Neutrophil (primary cell): ENCODE measurements at regions not wholly inside any gene's neighbourhood (a gene's known extent, or its start where the extent isn't known, plus 50 kb on each side); places are given as distances from the start of the nearest gene placed in this dataset.

Experiments used
- H3K27ac ChIP-seq: fragments of 200-600 bp; sonication (generic); 2 replicates; pipeline ENCODE4 v1.5.1; 2016; ENCODE audit warnings: mild to moderate bottlenecking, moderate library complexity
- H3K27me3 ChIP-seq: fragments of 200-600 bp; sonication (generic); 2 replicates; pipeline ENCODE4 v1.6.0; 2016; ENCODE audit warnings: mild to moderate bottlenecking
- H3K36me3 ChIP-seq: fragments of 200-600 bp; sonication (generic); 2 replicates; pipeline ENCODE4 v1.5.1; 2017
- H3K4me1 ChIP-seq, 2 experiments: fragments of 200-600 bp in 1 of 2; sonication (generic) in 1 of 2; 1 replicate in 1 of 2; 2 replicates in 1 of 2; pipeline versions ENCODE4 v1.5.1 to v1.6.1; 2013 to 2016; ENCODE audit warnings: low read depth in 1 of 2, low read length in 1 of 2, mild to moderate bottlenecking in 1 of 2, moderate library complexity in 1 of 2; ENCODE audit not compliant: control insufficient read depth in 1 of 2, insufficient read depth in 1 of 2
- H3K4me3 ChIP-seq, 2 experiments: fragments of 200-600 bp in 1 of 2; sonication (generic) in 1 of 2; 1 replicate in 1 of 2; 2 replicates in 1 of 2; pipeline ENCODE4 v1.5.1; 2013 to 2016; ENCODE audit warnings: low read depth in 1 of 2, low read length in 1 of 2, mild to moderate bottlenecking in 1 of 2, moderate library complexity in 1 of 2
- H3K9me3 ChIP-seq: fragments of 200-600 bp; sonication (generic); 2 replicates; pipeline ENCODE4 v1.5.1; 2016
- TF ChIP-seq, protein P1 (sequence below): fragments of 200-600 bp; sonication (generic); IDR thresholded peaks from 2 replicates; pipeline ENCODE4 v1.5.1; 2016; ENCODE audit warnings: antibody characterized with exemption

DNA sequence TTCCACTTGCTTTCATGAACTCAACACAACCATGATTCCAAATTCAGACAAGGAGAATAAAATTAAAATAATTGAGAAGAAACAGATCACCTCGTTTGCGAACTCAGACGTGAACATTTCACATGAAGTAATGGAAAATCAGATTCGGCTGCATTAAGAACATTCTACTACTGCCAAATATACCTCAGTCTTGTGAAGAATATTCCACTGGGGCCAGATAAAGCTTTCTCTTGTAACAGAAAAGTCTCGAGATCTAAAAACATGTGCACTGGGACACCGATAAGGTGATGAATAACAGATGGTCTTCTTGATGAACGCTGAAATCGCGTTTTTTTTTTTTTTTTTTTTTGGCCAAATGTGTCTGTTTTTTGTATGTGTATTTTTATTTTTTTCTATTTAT is 761.1 kb downstream of the BRD1 start:
- no peaks in the 10 kb centered on the region for H3K9me3 ChIP-seq
- peaks cover 31% of the 10 kb centered on the region for H3K27me3 ChIP-seq
- TF ChIP-seq, protein P1, sequence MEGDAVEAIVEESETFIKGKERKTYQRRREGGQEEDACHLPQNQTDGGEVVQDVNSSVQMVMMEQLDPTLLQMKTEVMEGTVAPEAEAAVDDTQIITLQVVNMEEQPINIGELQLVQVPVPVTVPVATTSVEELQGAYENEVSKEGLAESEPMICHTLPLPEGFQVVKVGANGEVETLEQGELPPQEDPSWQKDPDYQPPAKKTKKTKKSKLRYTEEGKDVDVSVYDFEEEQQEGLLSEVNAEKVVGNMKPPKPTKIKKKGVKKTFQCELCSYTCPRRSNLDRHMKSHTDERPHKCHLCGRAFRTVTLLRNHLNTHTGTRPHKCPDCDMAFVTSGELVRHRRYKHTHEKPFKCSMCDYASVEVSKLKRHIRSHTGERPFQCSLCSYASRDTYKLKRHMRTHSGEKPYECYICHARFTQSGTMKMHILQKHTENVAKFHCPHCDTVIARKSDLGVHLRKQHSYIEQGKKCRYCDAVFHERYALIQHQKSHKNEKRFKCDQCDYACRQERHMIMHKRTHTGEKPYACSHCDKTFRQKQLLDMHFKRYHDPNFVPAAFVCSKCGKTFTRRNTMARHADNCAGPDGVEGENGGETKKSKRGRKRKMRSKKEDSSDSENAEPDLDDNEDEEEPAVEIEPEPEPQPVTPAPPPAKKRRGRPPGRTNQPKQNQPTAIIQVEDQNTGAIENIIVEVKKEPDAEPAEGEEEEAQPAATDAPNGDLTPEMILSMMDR = no peak
- no peaks in the 10 kb centered on the region for H3K4me1 ChIP-seq
- H3K36me3 ChIP-seq = no peaks in the 10 kb centered on the region
- no peak overlapping the region for H3K4me3 ChIP-seq
- no peak overlapping the region for H3K27ac ChIP-seq

DNA sequence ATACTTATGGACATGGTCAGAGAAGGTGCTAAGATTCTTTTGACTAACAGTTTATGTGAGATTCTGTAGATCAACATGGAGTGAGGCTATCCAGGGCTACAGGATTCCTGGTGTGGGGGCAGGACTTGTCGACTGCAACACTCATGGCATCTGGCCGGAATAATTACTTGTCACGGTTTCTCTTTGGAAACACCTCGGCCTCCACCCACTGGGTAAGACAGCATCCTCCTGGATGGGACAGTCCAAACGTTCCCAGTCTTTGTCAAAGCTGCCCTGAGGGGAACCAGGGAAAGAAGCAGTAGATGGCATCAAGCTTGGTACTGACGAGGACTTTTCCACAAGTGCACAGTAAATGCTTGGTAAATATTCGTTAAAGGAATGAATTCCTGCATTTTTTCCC is 762.8 kb downstream of the BRD1 start:
- no peak overlapping the region for H3K27ac ChIP-seq
- TF ChIP-seq, protein P1 = no peak
- H3K36me3 ChIP-seq = no peaks in the 10 kb centered on the region
- no peaks in the 10 kb centered on the region for H3K4me1 ChIP-seq
- peaks cover 33% of the 10 kb centered on the region for H3K27me3 ChIP-seq
- no peak overlapping the region for H3K4me3 ChIP-seq
- H3K9me3 ChIP-seq = no peaks in the 10 kb centered on the region

DNA sequence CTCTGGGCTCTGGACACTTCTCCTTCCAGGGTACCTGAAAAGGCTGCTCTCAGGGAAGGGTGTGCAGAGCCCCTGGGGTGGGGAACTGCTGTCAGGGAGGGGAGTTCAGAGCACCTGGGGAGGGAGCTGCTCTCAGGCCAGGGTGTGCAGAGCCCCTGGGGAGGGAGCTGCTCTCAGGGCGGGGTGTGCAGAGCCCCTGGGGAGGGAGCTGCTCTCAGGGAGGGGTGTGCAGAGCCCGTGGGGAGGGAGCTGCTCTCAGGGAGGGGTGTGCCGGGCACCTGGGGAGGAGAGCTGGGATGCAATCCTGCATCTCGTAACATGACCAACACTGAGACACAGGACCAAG is 764.2 kb downstream of the BRD1 start:
- Histone ChIP-seq H3K27ac (no peak overlapping the region), H3K27me3 (peaks cover 28% of the 10 kb centered on the region), H3K9me3 (no peaks in the 10 kb centered on the region), H3K36me3 (no peaks in the 10 kb centered on the region), H3K4me1 (no peaks in the 10 kb centered on the region), H3K4me3 (no peak overlapping the region)
- TF ChIP-seq, protein P1 = no peak

DNA sequence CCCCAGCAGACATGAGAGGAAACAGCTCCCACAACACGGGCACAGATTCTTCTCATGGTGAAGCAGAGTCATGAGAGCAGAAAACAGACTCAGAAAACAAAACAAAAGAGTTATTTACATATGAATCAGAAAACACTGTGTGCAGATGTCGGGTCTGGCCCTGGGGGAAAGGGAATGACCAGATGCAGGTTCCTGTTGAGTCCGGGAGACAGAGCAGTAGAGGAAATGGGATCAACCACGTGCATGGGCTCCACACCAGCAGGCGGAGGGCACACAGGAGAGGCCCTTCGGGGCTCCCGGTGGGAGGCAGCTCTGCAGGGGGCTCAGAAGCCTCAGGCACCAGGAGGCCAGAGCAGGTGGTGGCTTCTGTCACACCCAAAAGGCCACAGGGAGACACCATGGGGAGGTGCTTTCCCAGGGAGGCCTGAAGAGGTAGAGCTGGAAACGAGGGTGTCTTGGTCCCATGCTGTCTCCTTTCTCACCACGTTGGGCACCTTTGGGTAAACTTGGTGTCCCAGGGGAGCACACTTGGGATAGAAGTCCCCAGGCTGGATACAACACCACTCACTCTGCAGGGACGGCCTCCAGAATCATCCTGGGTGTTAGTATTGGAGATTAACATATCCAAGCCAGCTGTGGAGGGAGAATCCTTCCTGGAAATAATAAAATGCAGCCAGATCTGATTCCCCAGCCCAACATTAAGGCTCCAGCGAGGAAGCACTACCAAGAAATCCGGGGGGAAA is 764.7 kb downstream of the BRD1 start:
- Histone ChIP-seq H3K36me3 (no peaks in the 10 kb centered on the region), H3K4me1 (no peaks in the 10 kb centered on the region), H3K27me3 (peaks cover 28% of the 10 kb centered on the region), H3K27ac (no peak overlapping the region), H3K4me3 (no peak overlapping the region), H3K9me3 (no peaks in the 10 kb centered on the region)
- TF ChIP-seq, protein P1 = no peak

DNA sequence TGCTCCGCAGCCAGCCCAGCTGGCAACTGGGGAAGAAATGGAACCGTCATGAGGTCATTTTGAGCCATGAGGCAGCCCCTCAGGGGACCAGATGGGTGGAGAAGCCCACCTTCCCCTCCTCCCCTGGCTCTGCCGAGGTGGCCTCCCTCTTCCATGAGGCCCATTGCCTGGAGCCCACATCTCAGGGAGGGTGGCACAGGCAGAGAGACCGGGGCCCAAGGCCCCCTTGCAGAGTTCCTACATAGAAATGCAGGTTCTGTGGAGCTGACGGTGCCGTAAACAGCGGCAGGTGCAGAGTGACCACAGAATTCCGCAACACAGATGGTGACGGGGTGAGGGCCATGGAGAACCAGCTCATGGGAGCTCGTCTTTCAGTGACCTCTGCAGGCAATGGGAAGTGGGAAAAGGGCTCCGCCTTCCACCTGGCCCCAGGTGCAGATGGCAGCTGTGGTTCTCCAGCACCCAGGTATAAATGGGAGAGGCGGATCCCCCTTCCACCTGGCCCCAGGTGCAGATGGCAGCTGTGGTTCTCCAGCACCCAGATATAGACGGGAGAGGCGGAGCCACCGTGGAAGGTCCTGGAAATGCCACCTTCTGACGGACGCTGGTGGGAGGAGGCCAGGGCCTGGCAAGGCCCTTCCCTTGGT is 765.4 kb downstream of the BRD1 start:
- H3K9me3 ChIP-seq = no peaks in the 10 kb centered on the region
- peaks cover 28% of the 10 kb centered on the region for H3K27me3 ChIP-seq
- H3K36me3 ChIP-seq = no peaks in the 10 kb centered on the region
- no peak overlapping the region for H3K4me3 ChIP-seq
- H3K4me1 ChIP-seq = no peaks in the 10 kb centered on the region
- no peak overlapping the region for H3K27ac ChIP-seq
- TF ChIP-seq, protein P1 = no peak
